GM12874 (cell line): ENCODE measurements at regions not wholly inside any gene's neighbourhood (a gene's known extent, or its start where the extent isn't known, plus 50 kb on each side); places are given as distances from the start of the nearest gene placed in this dataset.

ENCODE experiments used
- CTCF ChIP-seq: IDR thresholded peaks from 2 replicates; pipeline ENCODE4 v1.5.1; 2011; ENCODE audit warnings: low read depth, mild to moderate bottlenecking, control low read depth, low read length, moderate library complexity; ENCODE audit not compliant: insufficient read depth

- TF ChIP-seq CTCF = no peak
Observed at GRCh38 chrX:122835886-122836285, 348.2 kb upstream of the GRIA3 start.

GRCh38 chrX:122850326-122850725, 333.8 kb upstream of the GRIA3 start:
- TF ChIP-seq CTCF = no peak

GRCh38 chrX:122856205-122856604, 327.9 kb upstream of the GRIA3 start:
- no peak for TF ChIP-seq CTCF

GRCh38 chrX:122857734-122858133, 326.3 kb upstream of the GRIA3 start:
- no peak for TF ChIP-seq CTCF

- no peak for TF ChIP-seq CTCF
Observed at GRCh38 chrX:122863067-122863466, 321.0 kb upstream of the GRIA3 start.

GRCh38 chrX:122866532-122866931, 317.5 kb upstream of the GRIA3 start:
- TF ChIP-seq CTCF = no peak

GRCh38 chrX:122868631-122869030, 315.4 kb upstream of the GRIA3 start:
- no peak for TF ChIP-seq CTCF

- TF ChIP-seq CTCF = no peak
Observed at GRCh38 chrX:122869171-122869570, 314.9 kb upstream of the GRIA3 start.
